ENCODE measurements at regions not wholly inside any gene's neighbourhood (a gene's known extent, or its start where the extent isn't known, plus 50 kb on each side); places are given as distances from the start of the nearest gene placed in this dataset.

DNA sequence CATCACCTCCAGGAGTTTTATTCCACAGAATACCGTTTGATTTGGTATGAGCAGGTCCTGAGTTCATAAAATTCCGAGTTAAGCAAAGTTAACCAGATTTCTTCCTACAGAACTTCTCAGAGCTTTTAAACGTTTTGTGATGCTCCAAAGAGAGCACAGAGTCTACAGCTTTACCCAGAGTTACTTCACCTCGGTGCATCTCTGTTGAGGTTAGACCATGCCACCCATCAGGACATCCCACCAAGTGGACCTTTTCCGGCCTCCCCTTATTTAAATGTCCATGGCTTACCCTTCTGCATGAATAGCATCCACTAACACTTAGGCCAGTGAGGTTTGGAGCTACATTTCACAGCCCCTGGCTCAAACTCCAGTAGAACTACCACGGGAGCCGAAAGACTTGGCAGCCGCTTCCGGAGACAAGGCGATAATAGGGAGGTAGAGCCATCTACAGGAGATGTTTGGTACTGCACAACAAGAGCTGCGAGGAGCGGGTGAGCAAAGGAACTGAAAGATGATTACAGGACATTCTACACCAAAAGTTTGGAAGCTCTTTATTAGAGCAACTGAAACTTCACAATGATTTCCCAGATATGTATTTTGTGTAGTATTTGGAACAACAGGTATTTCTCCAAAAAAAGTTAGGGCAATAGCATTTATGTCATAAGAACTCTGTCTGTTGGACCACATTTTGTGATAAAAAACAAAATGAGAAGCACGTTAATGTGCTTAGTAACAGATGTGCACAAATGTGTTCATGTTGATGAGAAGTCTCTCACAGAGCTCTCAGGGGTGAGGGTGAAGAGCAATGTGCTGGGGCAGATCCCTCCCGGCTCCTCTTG, 174.7 kb downstream of the HERPUD2 start:
- DNase-seq (ENCODE audit: low read depth), result peak; percentile 85
- no peak overlapping the region for H3K4me3 ChIP-seq (replicated peaks; ENCODE audit: low read depth, low read length)
- TF ChIP-seq, protein P1, sequence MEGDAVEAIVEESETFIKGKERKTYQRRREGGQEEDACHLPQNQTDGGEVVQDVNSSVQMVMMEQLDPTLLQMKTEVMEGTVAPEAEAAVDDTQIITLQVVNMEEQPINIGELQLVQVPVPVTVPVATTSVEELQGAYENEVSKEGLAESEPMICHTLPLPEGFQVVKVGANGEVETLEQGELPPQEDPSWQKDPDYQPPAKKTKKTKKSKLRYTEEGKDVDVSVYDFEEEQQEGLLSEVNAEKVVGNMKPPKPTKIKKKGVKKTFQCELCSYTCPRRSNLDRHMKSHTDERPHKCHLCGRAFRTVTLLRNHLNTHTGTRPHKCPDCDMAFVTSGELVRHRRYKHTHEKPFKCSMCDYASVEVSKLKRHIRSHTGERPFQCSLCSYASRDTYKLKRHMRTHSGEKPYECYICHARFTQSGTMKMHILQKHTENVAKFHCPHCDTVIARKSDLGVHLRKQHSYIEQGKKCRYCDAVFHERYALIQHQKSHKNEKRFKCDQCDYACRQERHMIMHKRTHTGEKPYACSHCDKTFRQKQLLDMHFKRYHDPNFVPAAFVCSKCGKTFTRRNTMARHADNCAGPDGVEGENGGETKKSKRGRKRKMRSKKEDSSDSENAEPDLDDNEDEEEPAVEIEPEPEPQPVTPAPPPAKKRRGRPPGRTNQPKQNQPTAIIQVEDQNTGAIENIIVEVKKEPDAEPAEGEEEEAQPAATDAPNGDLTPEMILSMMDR (IDR thresholded peaks at IDR 0.05; ENCODE audit: low read length, missing control alignments), result peak; percentile 93

DNA sequence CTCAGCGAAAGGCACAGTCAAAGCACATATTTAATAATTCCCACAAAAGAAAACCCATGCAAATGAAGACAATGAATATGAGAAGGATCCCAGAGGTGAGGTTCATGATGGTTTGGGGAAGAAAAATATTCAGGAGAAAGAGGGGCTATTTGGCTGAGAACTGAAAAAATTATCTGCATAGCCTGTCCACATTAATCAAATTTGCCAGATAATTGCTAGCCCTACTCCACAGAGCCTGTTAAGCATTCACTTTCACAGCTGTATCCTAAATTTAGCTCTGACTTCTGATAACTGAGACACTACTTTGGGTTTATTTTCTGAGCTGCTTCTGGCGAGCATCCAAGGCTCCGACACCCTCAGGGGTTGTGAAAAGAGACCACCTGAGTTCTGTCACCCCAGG, 176.2 kb downstream of the HERPUD2 start:
- no peak overlapping the region for H3K4me3 ChIP-seq (replicated peaks; ENCODE audit: low read depth, low read length)
- DNase-seq (ENCODE audit: low read depth), result no peak
- TF ChIP-seq, protein P1 (IDR thresholded peaks at IDR 0.05; ENCODE audit: low read length, missing control alignments), result no peak

DNA sequence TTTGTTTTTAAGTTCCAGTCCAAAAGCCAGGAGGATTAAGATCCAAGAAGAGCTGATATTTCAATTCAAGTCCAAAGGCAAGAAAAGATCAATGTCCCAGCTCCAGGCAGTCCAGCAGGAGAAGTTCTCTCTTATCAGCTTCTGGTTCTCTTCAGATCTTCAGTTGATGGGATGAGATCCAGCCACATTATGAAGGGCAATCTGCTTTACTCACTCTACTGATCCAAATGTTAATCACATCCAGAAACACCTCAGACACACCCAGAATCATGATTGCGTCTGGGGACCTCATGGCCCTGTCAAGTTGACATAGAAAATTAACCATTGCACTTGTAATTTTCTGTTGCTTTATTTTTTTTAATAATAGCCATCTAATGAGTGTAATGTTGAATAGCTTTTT, 178.4 kb downstream of the HERPUD2 start:
- TF ChIP-seq, protein P1 (IDR thresholded peaks at IDR 0.05; ENCODE audit: low read length, missing control alignments), result no peak
- DNase-seq (ENCODE audit: low read depth), result no peak
- no peak overlapping the region for H3K4me3 ChIP-seq (replicated peaks; ENCODE audit: low read depth, low read length)

DNA sequence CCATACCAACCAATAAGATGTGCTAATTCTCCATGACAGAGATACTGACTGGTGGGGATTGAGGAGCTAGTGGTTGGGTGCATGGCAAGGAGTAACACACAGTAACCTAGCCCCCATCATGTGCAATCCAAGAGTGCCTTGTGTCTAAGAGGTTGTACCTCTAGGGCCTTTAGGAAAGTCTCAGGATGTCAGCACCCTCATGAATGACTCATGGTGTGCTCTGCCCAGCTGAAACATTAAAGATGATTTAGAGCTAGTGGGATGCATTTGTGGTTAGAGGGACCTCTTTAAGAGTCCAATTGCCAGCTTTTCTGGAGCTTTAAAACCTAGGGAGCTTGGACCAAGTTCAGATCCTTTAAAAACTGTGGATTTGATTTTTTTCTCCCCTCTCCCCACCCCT, 181.1 kb downstream of the HERPUD2 start:
- no peak for DNase-seq (ENCODE audit: low read depth)
- no peak overlapping the region for H3K4me3 ChIP-seq (replicated peaks; ENCODE audit: low read depth, low read length)
- TF ChIP-seq, protein P1 (IDR thresholded peaks at IDR 0.05; ENCODE audit: low read length, missing control alignments), result no peak

DNA sequence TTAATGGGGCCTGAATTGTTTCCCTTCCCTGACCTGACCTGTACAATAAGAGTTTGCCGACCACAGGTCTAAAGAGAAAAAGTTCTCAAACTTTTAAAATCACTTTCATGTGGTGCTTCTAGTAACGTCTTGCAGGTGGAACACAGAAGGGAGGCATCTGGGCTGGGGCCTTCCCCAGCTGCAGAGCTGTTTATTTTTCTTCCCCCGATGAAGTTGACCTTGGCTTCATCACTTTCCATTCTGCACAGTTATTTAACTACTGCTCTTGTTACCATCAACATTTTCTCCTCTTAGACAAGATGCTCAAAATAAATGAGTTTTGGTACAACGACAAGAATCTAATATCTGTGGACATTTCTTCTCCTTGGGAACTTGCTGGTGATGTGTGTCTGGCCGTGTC, 181.7 kb downstream of the HERPUD2 start:
- DNase-seq (ENCODE audit: low read depth), result no peak
- H3K4me3 ChIP-seq (replicated peaks; ENCODE audit: low read depth, low read length), result no peak overlapping the region
- TF ChIP-seq, protein P1 (IDR thresholded peaks at IDR 0.05; ENCODE audit: low read length, missing control alignments), result no peak

DNA sequence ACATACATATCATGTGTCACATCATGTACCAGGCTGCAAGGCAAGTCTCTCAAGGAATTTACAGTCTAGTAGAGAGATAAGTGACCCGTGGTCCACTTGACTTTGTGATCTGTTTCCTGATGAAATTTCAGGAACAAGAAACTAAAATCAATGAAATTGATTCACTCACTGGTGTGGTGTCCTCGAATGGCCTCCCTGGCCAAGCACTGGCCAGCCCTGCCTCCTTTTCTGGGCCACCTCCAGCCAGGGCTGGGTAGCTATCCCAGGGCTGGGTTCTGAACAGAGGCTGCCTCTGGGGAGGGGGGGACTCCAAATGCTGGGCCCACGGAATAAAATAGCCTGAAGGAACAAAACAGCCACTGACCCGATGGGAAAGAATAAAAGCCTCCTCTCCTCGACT, 182.2 kb downstream of the HERPUD2 start:
- no peak for DNase-seq (ENCODE audit: low read depth)
- H3K4me3 ChIP-seq (replicated peaks; ENCODE audit: low read depth, low read length), result no peak overlapping the region
- TF ChIP-seq, protein P1 (IDR thresholded peaks at IDR 0.05; ENCODE audit: low read length, missing control alignments), result no peak
